HG03521 (cell line): ENCODE measurements at regions not wholly inside any gene's neighbourhood (a gene's known extent, or its start where the extent isn't known, plus 50 kb on each side); places are given as distances from the start of the nearest gene placed in this dataset.

Experiments used
- ATAC-seq: cut with Tn5 transposase; IDR thresholded peaks from one replicate; pipeline ENCODE4 v1.9.1; 2021; ENCODE audit warnings: mild to moderate bottlenecking, moderate library complexity; ENCODE audit not compliant: unreplicated experiment

- ATAC-seq = no peak
Observed at GRCh38 chr3:56902468-56903160, 100.9 kb upstream of the ARHGEF3 start.

- no peak for ATAC-seq
Observed at GRCh38 chr3:56900801-56901200, 99.1 kb upstream of the ARHGEF3 start.

GRCh38 chr3:56899851-56900250 lies 98.1 kb upstream of the ARHGEF3 start:
- no peak for ATAC-seq

GRCh38 chr3:56899078-56899477 lies 97.3 kb upstream of the ARHGEF3 start:
- no peak for ATAC-seq

GRCh38 chr3:56896357-56896756 lies 94.6 kb upstream of the ARHGEF3 start:
- ATAC-seq = no peak

GRCh38 chr3:56894881-56895431 lies 93.2 kb upstream of the ARHGEF3 start:
- ATAC-seq = no peak

- ATAC-seq = no peak
Observed at GRCh38 chr3:56890448-56891091, 88.8 kb upstream of the ARHGEF3 start.

GRCh38 chr3:56889131-56889530 lies 87.4 kb upstream of the ARHGEF3 start:
- no peak for ATAC-seq

- ATAC-seq = no peak
Observed at GRCh38 chr3:56887402-56888025, 85.8 kb upstream of the ARHGEF3 start.

GRCh38 chr3:56886314-56886713 lies 84.6 kb upstream of the ARHGEF3 start:
- no peak for ATAC-seq

GRCh38 chr3:56885879-56886278 lies 84.1 kb upstream of the ARHGEF3 start:
- ATAC-seq = no peak

- no peak for ATAC-seq
Observed at GRCh38 chr3:56885453-56885852, 83.7 kb upstream of the ARHGEF3 start.

GRCh38 chr3:56884387-56884786 lies 82.6 kb upstream of the ARHGEF3 start:
- ATAC-seq = no peak

- ATAC-seq = no peak
Observed at GRCh38 chr3:56883828-56884227, 82.1 kb upstream of the ARHGEF3 start.

- ATAC-seq = no peak
Observed at GRCh38 chr3:56882896-56883295, 81.1 kb upstream of the ARHGEF3 start.

- ATAC-seq = no peak
Observed at GRCh38 chr3:56881841-56882240, 80.1 kb upstream of the ARHGEF3 start.

GRCh38 chr3:56880720-56881575 lies 79.2 kb upstream of the ARHGEF3 start:
- no peak for ATAC-seq

- ATAC-seq = no peak
Observed at GRCh38 chr3:56879436-56880215, 77.9 kb upstream of the ARHGEF3 start.

GRCh38 chr3:56878074-56878473 lies 76.3 kb upstream of the ARHGEF3 start:
- no peak for ATAC-seq

GRCh38 chr3:56876916-56877315 lies 75.2 kb upstream of the ARHGEF3 start:
- ATAC-seq = no peak
